ENCODE measurements at regions not wholly inside any gene's neighbourhood (a gene's known extent, or its start where the extent isn't known, plus 50 kb on each side); places are given as distances from the start of the nearest gene placed in this dataset.
"Not testable (repeated sequence)": the region's sequence is repeated elsewhere in the genome, so short reads cannot be mapped to it uniquely, and the experiment has no call there.

DNA sequence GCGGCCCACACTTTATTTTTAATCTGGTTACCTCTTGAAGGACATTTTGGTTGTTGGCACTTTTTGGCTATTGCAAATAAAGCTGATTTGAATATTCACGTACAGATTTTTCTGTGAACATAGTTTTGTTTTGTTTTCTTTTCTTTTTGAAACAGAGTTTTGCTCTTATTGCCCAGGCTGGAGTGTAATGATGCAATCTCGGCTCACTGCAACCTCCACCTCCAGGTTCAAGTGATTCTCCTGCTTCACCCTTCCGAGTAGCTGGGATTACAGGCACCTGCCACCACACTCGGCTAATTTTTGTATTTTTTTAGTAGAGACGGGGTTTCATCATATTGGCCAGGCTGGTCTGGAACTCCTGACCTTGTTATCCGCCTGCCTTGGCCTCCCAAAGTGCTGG, 99.7 kb downstream of the NDFIP1 start:
- not testable (repeated sequence) for TF ChIP-seq EZH2 (IDR thresholded peaks at IDR 0.05; ENCODE audit: low read depth, unreplicated experiment)
- TF ChIP-seq, protein P1, sequence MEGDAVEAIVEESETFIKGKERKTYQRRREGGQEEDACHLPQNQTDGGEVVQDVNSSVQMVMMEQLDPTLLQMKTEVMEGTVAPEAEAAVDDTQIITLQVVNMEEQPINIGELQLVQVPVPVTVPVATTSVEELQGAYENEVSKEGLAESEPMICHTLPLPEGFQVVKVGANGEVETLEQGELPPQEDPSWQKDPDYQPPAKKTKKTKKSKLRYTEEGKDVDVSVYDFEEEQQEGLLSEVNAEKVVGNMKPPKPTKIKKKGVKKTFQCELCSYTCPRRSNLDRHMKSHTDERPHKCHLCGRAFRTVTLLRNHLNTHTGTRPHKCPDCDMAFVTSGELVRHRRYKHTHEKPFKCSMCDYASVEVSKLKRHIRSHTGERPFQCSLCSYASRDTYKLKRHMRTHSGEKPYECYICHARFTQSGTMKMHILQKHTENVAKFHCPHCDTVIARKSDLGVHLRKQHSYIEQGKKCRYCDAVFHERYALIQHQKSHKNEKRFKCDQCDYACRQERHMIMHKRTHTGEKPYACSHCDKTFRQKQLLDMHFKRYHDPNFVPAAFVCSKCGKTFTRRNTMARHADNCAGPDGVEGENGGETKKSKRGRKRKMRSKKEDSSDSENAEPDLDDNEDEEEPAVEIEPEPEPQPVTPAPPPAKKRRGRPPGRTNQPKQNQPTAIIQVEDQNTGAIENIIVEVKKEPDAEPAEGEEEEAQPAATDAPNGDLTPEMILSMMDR (conservative IDR thresholded peaks at IDR 0.05; ENCODE audit: low read depth in 2 of 2) = not testable (repeated sequence)

Data from GM23338 (cell line).